ENCODE measurements at regions not wholly inside any gene's neighbourhood (a gene's known extent, or its start where the extent isn't known, plus 50 kb on each side); places are given as distances from the start of the nearest gene placed in this dataset.

DNA sequence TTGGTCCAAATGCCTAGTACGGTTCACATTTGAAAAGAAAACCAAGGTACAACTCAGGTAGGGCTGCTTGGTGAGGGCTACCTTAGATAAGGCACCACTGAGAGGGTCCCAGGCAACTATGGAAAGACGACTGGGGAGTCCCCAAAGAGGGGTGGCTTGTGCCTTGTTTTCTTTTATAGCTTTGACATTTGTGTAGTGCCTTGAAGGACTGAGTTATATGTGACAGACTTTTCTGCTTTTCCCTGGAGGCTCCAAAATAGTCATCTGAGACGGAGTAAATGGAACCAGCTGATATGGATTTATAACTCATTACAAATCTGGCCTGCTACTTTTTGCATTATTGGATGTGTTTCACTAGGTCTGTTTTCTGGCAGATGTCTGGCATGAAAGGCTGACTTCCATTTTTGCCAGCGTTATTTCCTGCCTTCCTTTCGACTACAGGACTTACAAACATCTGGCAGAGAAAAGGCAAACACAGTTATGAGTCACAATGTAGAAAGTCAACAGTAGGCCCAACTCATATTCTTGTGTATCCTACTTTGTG is 88.2 kb upstream of the IMMP2L start:
- BruUV-seq (replicated peaks), result no TSS peak
- in situ Hi-C loops (cut with MboI) (no loop called here), intact Hi-C loops (cut with micrococcal nuclease; ENCODE audit: unreplicated experiment) (no loop called here)
- WGBS (ENCODE audit: insufficient coverage, insufficient replicate concordance, low lambda C conversion rate, missing lambda C conversion rate), result 40% methylated on average over 5 of the region's 5 CpGs
- RAD21 ChIA-PET (ENCODE audit: unreplicated experiment), result no interaction called here
- no peak overlapping the region for H2AFZ ChIP-seq (ENCODE audit: control insufficient read depth, low read depth, low read length)
- no peaks in the 10 kb centered on the region for H3K79me2 ChIP-seq (ENCODE audit: control insufficient read depth, insufficient read depth, low read length)
- TF ChIP-seq, protein P1, sequence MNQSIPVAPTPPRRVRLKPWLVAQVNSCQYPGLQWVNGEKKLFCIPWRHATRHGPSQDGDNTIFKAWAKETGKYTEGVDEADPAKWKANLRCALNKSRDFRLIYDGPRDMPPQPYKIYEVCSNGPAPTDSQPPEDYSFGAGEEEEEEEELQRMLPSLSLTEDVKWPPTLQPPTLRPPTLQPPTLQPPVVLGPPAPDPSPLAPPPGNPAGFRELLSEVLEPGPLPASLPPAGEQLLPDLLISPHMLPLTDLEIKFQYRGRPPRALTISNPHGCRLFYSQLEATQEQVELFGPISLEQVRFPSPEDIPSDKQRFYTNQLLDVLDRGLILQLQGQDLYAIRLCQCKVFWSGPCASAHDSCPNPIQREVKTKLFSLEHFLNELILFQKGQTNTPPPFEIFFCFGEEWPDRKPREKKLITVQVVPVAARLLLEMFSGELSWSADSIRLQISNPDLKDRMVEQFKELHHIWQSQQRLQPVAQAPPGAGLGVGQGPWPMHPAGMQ (IDR thresholded peaks at IDR 0.05; ENCODE audit: borderline replicate concordance), result no peak
- no peak for TF ChIP-seq TAF1 (IDR thresholded peaks at IDR 0.05; ENCODE audit: borderline replicate concordance, low read depth, low read length)
- TF ChIP-seq BHLHE40 (IDR thresholded peaks at IDR 0.05; ENCODE audit: borderline replicate concordance in 1 of 2, low read depth in 2 of 2, low read length in 1 of 2), result no peak
- TF ChIP-seq NFIC (IDR thresholded peaks at IDR 0.05; ENCODE audit: low read depth, low read length), result no peak
- TF ChIP-seq, protein P2, sequence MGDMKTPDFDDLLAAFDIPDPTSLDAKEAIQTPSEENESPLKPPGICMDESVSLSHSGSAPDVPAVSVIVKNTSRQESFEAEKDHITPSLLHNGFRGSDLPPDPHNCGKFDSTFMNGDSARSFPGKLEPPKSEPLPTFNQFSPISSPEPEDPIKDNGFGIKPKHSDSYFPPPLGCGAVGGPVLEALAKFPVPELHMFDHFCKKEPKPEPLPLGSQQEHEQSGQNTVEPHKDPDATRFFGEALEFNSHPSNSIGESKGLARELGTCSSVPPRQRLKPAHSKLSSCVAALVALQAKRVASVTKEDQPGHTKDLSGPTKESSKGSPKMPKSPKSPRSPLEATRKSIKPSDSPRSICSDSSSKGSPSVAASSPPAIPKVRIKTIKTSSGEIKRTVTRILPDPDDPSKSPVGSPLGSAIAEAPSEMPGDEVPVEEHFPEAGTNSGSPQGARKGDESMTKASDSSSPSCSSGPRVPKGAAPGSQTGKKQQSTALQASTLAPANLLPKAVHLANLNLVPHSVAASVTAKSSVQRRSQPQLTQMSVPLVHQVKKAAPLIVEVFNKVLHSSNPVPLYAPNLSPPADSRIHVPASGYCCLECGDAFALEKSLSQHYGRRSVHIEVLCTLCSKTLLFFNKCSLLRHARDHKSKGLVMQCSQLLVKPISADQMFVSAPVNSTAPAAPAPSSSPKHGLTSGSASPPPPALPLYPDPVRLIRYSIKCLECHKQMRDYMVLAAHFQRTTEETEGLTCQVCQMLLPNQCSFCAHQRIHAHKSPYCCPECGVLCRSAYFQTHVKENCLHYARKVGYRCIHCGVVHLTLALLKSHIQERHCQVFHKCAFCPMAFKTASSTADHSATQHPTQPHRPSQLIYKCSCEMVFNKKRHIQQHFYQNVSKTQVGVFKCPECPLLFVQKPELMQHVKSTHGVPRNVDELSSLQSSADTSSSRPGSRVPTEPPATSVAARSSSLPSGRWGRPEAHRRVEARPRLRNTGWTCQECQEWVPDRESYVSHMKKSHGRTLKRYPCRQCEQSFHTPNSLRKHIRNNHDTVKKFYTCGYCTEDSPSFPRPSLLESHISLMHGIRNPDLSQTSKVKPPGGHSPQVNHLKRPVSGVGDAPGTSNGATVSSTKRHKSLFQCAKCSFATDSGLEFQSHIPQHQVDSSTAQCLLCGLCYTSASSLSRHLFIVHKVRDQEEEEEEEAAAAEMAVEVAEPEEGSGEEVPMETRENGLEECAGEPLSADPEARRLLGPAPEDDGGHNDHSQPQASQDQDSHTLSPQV (IDR thresholded peaks at IDR 0.05), result no peak
- TF ChIP-seq BCL11A (IDR thresholded peaks at IDR 0.05; ENCODE audit: low read depth, low read length), result no peak
- TF ChIP-seq SREBF2 (IDR thresholded peaks at IDR 0.05; ENCODE audit: low read length), result no peak
- TF ChIP-seq, protein P3, sequence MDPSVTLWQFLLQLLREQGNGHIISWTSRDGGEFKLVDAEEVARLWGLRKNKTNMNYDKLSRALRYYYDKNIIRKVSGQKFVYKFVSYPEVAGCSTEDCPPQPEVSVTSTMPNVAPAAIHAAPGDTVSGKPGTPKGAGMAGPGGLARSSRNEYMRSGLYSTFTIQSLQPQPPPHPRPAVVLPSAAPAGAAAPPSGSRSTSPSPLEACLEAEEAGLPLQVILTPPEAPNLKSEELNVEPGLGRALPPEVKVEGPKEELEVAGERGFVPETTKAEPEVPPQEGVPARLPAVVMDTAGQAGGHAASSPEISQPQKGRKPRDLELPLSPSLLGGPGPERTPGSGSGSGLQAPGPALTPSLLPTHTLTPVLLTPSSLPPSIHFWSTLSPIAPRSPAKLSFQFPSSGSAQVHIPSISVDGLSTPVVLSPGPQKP (IDR thresholded peaks at IDR 0.05; ENCODE audit: low read depth, low read length), result no peak
- TF ChIP-seq RFX5 (IDR thresholded peaks at IDR 0.05; ENCODE audit: low read depth, low read length), result no peak
- TF ChIP-seq BACH1 (IDR thresholded peaks at IDR 0.05; ENCODE audit: borderline replicate concordance), result no peak
- TF ChIP-seq, protein P4, sequence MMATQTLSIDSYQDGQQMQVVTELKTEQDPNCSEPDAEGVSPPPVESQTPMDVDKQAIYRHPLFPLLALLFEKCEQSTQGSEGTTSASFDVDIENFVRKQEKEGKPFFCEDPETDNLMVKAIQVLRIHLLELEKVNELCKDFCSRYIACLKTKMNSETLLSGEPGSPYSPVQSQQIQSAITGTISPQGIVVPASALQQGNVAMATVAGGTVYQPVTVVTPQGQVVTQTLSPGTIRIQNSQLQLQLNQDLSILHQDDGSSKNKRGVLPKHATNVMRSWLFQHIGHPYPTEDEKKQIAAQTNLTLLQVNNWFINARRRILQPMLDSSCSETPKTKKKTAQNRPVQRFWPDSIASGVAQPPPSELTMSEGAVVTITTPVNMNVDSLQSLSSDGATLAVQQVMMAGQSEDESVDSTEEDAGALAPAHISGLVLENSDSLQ (IDR thresholded peaks at IDR 0.05), result no peak
- no peak for TF ChIP-seq SIN3A (IDR thresholded peaks at IDR 0.05; ENCODE audit: low read depth, low read length)
- no peak for TF ChIP-seq HDGF (IDR thresholded peaks at IDR 0.05)
- no peak for TF ChIP-seq SMARCA5 (IDR thresholded peaks at IDR 0.05)
- TF ChIP-seq ESRRA (IDR thresholded peaks at IDR 0.05; ENCODE audit: low read length), result no peak
- no peak for TF ChIP-seq PML (IDR thresholded peaks at IDR 0.05; ENCODE audit: low read length)
- TF ChIP-seq CBX3 (IDR thresholded peaks at IDR 0.05; ENCODE audit: borderline replicate concordance, low read depth), result no peak
- TF ChIP-seq MXI1 (IDR thresholded peaks at IDR 0.05; ENCODE audit: low read depth, low read length), result no peak
- no peaks in the 10 kb centered on the region for H3K36me3 ChIP-seq (ENCODE audit: control insufficient read depth in 2 of 2, insufficient read depth in 2 of 2, low read length in 1 of 2)
- no peaks in the 10 kb centered on the region for H3K27me3 ChIP-seq (replicated peaks in 1 of 2; ENCODE audit: control insufficient read depth in 2 of 2, insufficient read depth in 2 of 2, low read length in 1 of 2)
- POLR2A ChIA-PET, result no interaction called here
- DNase-seq (ENCODE audit: low read depth, low spot score) (no peak), FAIRE-seq (no peak), ATAC-seq (no peak)
- no peaks in the 10 kb centered on the region for H4K20me1 ChIP-seq (ENCODE audit: control insufficient read depth, insufficient read depth)
- H3K4me2 ChIP-seq (ENCODE audit: control insufficient read depth, insufficient read depth), result no peak overlapping the region
- SMC1A ChIA-PET (ENCODE audit: uncharacterized antibody, unreplicated experiment), result no interaction called here
- no peak overlapping the region for H3K4me3 ChIP-seq
- no peak overlapping the region for H3K27ac ChIP-seq (ENCODE audit: control insufficient read depth, insufficient read depth)
- H3K4me1 ChIP-seq (ENCODE audit: control insufficient read depth, insufficient read depth, low read length), result no peaks in the 10 kb centered on the region
- no peak overlapping the region for H3K9ac ChIP-seq (ENCODE audit: control insufficient read depth, insufficient read depth, low read length)
- CTCF ChIA-PET, result no interaction called here
- H3K9me3 ChIP-seq (replicated peaks; ENCODE audit: control insufficient read depth, insufficient read depth, low read length), result no peaks in the 10 kb centered on the region
